PC-9 (cell line): ENCODE measurements at regions not wholly inside any gene's neighbourhood (a gene's known extent, or its start where the extent isn't known, plus 50 kb on each side); places are given as distances from the start of the nearest gene placed in this dataset.

Experiments used
- BruUV-seq: library from RNA; stranded (reverse); fragments of 400-500 nt; replicated peaks from 2 replicates; lab custom pipeline; 2021; lab: Mats Ljungman, UMichigan
- CTCF ChIA-PET: fragments of 300-600 bp; sonication (Branson Sonifier 250); formaldehyde crosslinking; loops from one replicate; lab custom pipeline; 2022; ENCODE audit warnings: antibody characterized with exemption; lab: Charles Lee
- POLR2A ChIA-PET: fragments of 300-600 bp; sonication (Branson Sonifier 250); formaldehyde crosslinking; loops from one replicate; lab custom pipeline; 2022; ENCODE audit warnings: antibody characterized with exemption; ENCODE audit not compliant: unreplicated experiment; lab: Charles Lee
- DNase-seq, 2 experiments: peaks; one replicate each; pipeline versions ENCODE4 v3.0.0 to v3.0.0-alpha.2; 2015 to 2022; ENCODE audit warnings: mixed read lengths in 1 of 2
- H2AFZ ChIP-seq: fragments of 200-600 bp; sonication (generic); 2 replicates; pipeline ENCODE4 v1.8.1; 2017; ENCODE audit warnings: antibody characterized with exemption
- H3F3A ChIP-seq: fragments of 200-600 bp; sonication (generic); 2 replicates; pipeline ENCODE4 v1.8.1; 2017; ENCODE audit warnings: antibody characterized with exemption, mild to moderate bottlenecking, low read depth; ENCODE audit not compliant: insufficient read depth
- H3K27ac ChIP-seq: fragments of 200-600 bp; sonication (generic); 2 replicates; pipeline ENCODE4 v1.6.1; 2016; ENCODE audit warnings: mixed run types
- H3K27me3 ChIP-seq: fragments of 200-600 bp; sonication (generic); 2 replicates; pipeline ENCODE4 v1.6.1; 2016; ENCODE audit warnings: low read depth, mixed run types; ENCODE audit not compliant: insufficient read depth
- H3K36me3 ChIP-seq: fragments of 200-600 bp; sonication (generic); 2 replicates; pipeline ENCODE4 v1.6.1; 2016; ENCODE audit warnings: low read depth, mixed run types
- H3K4me1 ChIP-seq: fragments of 200-600 bp; sonication (generic); replicated peaks from 2 replicates; pipeline ENCODE4 v1.6.1; 2016; ENCODE audit warnings: mixed run types; ENCODE audit not compliant: insufficient read depth
- H3K4me2 ChIP-seq: fragments of 200-600 bp; sonication (generic); 2 replicates; pipeline ENCODE4 v1.6.1; 2017; ENCODE audit warnings: mixed run types
- H3K4me3 ChIP-seq: fragments of 200-600 bp; sonication (generic); 2 replicates; pipeline ENCODE4 v1.6.1; 2016; ENCODE audit warnings: mixed run types
- H3K79me2 ChIP-seq: fragments of 200-600 bp; sonication (generic); 2 replicates; pipeline ENCODE4 v1.6.1; 2017; ENCODE audit warnings: low read depth, mixed run types
- H3K9me2 ChIP-seq: fragments of 200-600 bp; sonication (generic); 2 replicates; pipeline ENCODE4 v1.8.1; 2017; ENCODE audit warnings: mild to moderate bottlenecking; ENCODE audit not compliant: insufficient read depth
- H3K9me3 ChIP-seq: fragments of 200-600 bp; sonication (generic); 2 replicates; pipeline ENCODE4 v1.8.1; 2016; ENCODE audit warnings: low read depth; ENCODE audit not compliant: insufficient read depth
- H4K20me1 ChIP-seq: fragments of 200-600 bp; sonication (generic); 2 replicates; pipeline ENCODE4 v1.8.1; 2017; ENCODE audit not compliant: insufficient read depth
- CTCF ChIP-seq: fragments of 200-600 bp; sonication (generic); conservative IDR thresholded peaks from 2 replicates; pipeline ENCODE4 v1.6.1; 2017; ENCODE audit warnings: mixed run types, antibody characterized with exemption, mild to moderate bottlenecking, moderate library complexity
- EZH2 ChIP-seq: fragments of 200-600 bp; sonication (generic); IDR thresholded peaks from 2 replicates; pipeline ENCODE4 v1.8.0; 2017; ENCODE audit warnings: antibody characterized with exemption, low read depth
- intact Hi-C: fragments of 100-400 bp; cut with micrococcal nuclease; formaldehyde crosslinking; loops from one replicate; pipeline ENCODE4 v1.10.0; 2022; ENCODE audit not compliant: unreplicated experiment

- Histone ChIP-seq H3K27ac (no peak overlapping the region), H3K4me3 (no peak overlapping the region), H3K79me2 (no peaks in the 10 kb centered on the region), H3F3A (no peaks in the 10 kb centered on the region), H4K20me1 (no peaks in the 10 kb centered on the region), H3K27me3 (no peaks in the 10 kb centered on the region), H3K9me2 (no peaks in the 10 kb centered on the region), H3K36me3 (no peaks in the 10 kb centered on the region), H3K4me2 (no peak overlapping the region), H3K9me3 (no peaks in the 10 kb centered on the region), H3K4me1 (no peaks in the 10 kb centered on the region), H2AFZ (no peak overlapping the region)
- intact Hi-C loops = loop anchor here (10.0 kb wide), 1 partner anchor 204 kb away; no protein-coding TSS in a partner anchor
- TF ChIP-seq CTCF (no peak), EZH2 (no peak)
- DNase-seq = no peak
- ChIA-PET CTCF (no interaction called here), POLR2A (no interaction called here)
- BruUV-seq = no TSS peak
Observed at GRCh38 chr1:199170711-199171110, 531.9 kb downstream of the PTPRC start.

- POLR2A ChIA-PET = no interaction called here
Observed at GRCh38 chr1:199172171-199173124, 533.6 kb downstream of the PTPRC start.

GRCh38 chr1:199173356-199173755 lies 534.5 kb downstream of the PTPRC start:
- intact Hi-C loops = loop anchor here (10.0 kb wide), 1 partner anchor 201 kb away; no protein-coding TSS in a partner anchor
- no peak overlapping the region for H3K4me2 ChIP-seq
- H3K9me3 ChIP-seq = no peaks in the 10 kb centered on the region
- POLR2A ChIA-PET = no interaction called here
- DNase-seq = no peak
- BruUV-seq = no TSS peak
- no peaks in the 10 kb centered on the region for H3K79me2 ChIP-seq
- H3K27me3 ChIP-seq = no peaks in the 10 kb centered on the region
- H3K9me2 ChIP-seq = no peaks in the 10 kb centered on the region; the same call in 1 of the 2 replicates
- H3K4me3 ChIP-seq = no peak overlapping the region
- no peak overlapping the region for H2AFZ ChIP-seq
- no peaks in the 10 kb centered on the region for H3F3A ChIP-seq
- no peak overlapping the region for H3K27ac ChIP-seq
- no peaks in the 10 kb centered on the region for H4K20me1 ChIP-seq
- no peak for TF ChIP-seq CTCF
- TF ChIP-seq EZH2 = no peak
- CTCF ChIA-PET = no interaction called here
- no peaks in the 10 kb centered on the region for H3K4me1 ChIP-seq
- H3K36me3 ChIP-seq = no peaks in the 10 kb centered on the region

More at GRCh38 chr1:199172171-199173124, 533.6 kb downstream of the PTPRC start:
- Histone ChIP-seq H2AFZ (no peak overlapping the region), H4K20me1 (no peaks in the 10 kb centered on the region), H3F3A (no peaks in the 10 kb centered on the region), H3K4me1 (no peaks in the 10 kb centered on the region), H3K9me2 (no peaks in the 10 kb centered on the region), H3K27me3 (no peaks in the 10 kb centered on the region), H3K4me3 (no peak overlapping the region), H3K79me2 (no peaks in the 10 kb centered on the region), H3K4me2 (no peak overlapping the region), H3K27ac (no peak overlapping the region), H3K9me3 (no peaks in the 10 kb centered on the region), H3K36me3 (no peaks in the 10 kb centered on the region)
- CTCF ChIA-PET = no interaction called here
- DNase-seq = no peak
- TF ChIP-seq EZH2 = no peak
- intact Hi-C loops = loop anchor here (10.0 kb wide), 1 partner anchor 202 kb away; no protein-coding TSS in a partner anchor
- BruUV-seq = no TSS peak
